ENCODE measurements at regions not wholly inside any gene's neighbourhood (a gene's known extent, or its start where the extent isn't known, plus 50 kb on each side); places are given as distances from the start of the nearest gene placed in this dataset.

DNA sequence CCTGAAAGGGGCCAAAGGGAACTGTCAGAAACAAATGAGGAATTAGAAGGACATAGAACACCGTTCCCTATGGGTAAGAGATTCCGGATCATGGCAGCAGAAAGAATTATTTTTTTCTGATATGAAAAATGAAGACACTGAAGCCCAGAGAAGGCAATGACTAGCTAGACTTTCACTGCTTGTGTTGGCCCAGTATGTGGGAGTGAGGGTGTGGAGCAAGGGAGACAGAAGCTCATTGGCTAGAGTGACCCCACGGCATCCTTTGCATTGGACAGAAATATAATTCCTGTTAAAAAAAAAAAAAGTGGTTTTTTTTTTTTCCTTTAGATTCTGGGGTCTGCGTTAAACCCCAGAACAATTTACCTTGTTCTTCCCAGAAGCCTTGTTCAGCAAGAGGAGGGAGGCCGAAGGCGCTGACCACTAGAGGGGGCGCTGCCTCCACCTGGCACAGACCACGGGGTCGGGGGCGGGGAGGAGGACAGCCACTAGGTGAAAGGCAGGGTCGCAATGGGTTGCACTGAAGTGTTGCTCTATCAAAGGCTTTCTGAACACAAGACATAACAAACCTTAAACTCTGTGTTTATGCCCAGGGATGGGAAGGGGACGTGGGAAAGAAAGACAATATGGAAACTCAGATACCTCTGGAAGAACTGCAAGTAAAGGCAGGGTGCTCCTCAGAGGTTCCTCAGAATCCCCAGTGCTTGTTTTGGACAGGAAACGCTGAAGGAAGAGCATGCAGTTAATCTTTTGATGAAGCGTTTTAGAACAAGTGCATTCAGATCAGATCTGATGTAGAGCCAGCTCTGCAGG lies 156.8 kb downstream of the KCNA5 start:
- peak; percentile 21 for DNase-seq

DNA sequence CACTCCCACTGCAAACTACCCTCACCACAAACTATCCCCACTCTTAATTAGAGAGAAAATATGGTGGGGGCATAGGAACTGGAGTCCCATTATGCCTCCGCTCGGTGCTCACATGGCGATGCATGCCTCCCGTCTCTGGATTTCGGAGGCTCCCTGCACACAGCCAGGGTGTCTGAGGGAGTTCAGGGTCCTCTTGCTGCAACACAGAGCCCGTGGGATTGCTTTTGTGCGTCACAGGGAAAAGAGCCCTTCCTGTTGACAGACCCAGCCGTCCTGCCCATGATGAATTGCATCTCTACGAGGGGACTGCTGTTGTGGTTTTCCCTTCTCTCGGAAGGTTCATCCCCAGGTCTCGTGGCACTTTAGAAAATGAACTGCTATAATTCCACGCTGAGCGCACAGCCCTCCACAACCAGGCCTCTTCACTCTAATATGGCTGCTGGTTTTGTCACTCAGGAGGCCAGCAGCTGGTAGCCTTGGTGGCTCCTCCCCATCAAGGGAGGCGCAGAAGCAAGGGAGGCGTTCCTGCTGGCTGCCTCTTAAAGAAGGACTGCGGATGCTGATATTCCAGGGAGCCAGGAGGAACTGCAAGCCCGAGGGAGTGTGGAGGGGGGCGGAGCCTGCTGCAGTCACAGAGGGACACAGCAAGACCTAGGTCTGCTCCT lies 158.0 kb downstream of the KCNA5 start:
- DNase-seq: no peak

DNA sequence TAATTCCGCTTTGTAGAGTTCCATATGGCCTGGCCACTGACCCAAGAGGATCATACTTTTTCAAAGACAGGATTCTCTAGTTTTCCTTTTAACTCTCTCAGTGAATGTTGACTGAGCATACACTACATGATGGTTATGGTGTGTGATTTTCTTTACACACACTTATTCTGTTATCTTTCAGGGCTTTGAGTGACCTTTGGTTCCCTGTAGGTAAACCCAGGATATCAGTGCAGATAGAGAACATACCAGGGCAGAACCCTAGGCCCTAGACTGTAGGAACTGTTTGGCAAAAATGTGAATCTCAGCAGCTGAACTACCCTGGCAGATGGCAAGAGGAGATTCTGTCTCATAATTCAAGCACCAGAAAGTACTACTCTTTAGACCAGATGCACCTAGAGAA lies 159.6 kb downstream of the KCNA5 start:
- DNase-seq: no peak

DNA sequence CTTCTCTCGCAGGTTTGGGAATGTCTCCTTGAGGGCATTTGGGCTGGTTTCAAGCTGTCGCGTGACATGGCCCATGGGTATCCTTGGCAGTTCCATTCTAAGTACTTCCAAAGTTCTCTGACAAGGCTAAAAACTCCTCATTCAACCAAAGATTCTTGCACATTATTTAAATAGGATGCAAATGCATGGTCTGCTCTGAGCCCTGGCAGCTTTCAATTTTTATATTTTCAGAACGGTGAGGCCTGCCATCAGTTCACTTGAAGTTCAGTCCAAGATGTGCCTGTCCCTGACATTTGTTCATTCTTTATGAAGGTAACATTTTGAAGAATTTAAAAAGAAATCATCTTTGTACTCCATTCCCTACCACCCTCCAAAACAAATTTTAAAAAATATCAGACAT lies 160.0 kb downstream of the KCNA5 start:
- DNase-seq: no peak

DNA sequence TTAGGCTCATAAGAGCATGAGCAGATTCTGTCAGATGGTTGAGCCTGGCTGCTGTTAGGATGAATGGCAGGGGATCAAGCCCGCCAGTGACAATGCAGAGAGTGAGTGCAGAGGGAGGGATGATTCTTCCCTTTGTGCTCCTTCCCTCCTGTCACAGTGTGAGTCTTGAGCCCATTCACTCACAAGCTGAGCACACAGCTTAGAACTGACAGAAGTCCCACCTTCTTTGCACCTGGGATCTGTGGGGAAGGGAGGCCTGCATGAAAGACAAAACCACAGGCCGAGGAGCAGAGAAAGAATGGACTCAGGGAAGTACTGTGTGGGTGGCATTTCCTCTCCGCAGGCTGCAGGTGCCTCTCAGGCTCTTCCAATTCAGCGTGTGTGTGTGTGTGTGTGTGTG lies 160.6 kb downstream of the KCNA5 start:
- DNase-seq: no peak

DNA sequence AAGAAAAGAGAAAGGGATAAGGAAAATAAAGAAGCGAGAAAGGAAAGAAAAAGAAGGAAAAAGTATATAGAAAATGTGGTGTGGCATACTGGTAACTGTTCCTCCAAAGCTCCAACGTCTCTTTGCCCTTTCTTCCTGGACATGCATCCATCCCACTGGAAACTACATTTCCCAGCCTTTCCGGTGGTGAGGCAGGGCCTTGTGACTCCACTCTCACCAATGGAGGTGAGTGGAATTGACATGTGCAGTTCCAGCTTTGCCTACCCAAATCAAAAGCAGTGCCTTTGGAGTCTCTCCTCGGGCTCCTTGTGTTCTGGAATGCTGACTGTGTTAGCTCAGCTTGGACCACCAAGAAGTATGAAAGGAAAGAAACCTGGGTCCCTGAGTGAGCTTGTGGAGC lies 161.2 kb downstream of the KCNA5 start:
- DNase-seq: no peak

DNA sequence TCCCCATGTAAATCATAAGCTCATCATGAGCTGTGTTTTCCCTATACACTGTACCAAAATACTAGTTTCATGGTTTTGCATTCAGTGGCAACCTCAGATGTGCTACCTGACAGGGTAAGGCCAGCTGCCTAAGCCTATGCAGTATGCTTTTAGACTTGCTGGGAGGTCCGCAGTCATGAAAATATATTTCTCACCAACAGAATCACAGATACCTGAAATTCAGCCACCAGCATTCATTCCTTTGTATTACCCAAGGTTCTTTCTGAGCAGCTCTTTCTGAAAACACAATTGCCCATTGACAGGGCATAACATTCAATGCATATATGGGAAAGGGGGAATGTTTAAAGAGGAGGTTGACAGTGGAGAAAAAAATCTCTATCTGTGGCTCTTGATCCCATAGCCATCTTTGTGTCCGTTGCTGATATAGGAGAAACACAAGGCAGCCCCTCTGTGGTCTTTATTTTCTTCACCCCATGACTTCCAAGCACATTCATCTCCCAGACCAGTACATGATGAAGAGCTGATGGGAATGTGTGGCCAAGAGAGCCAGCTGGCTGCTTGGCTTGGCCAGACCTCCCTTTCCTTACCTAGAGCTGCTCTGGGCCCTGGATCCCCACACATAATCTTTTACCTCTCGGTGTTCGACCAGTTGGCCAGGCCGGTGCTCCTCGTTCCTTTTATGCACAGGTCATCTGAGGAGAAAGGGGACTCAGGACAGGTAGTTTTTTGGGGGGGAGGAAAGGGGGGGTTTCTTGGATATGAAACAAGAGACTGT lies 162.9 kb downstream of the KCNA5 start:
- no peak for DNase-seq

DNA sequence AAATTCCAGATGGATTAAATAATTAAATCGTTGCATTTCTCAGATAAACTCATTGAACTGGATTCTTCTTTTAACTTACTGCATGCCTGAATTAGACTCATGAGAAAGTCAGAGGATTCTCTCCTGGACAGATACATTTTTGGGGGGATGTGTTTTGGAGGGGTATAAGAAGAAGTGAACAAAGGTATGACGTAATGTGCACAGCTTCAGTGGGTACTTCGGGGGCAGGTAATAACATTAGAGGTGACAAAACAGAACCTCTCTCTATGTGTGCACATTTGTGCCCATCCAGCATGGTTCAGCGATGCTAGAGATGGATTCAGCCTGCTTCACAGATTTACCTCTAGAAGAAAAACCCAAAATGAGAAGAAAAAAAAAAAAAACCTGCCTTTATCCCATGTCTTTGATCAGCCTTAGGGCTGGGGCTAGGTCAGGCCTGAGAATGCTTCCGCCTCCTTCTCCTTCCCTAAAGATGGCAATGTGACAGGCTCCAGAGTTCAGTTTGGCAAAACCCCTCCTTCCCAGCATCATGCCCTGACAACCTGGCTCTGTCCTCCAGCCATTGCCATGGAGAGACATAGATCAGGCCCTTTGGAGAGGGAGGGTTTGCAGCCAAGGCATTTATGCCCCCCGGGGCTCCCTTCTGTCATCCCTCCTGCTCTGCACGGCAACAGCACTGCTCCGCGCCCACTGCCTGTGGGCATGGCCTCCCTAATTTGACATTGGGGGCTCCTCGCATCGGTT lies 166.7 kb downstream of the KCNA5 start:
- no peak for DNase-seq

DNA sequence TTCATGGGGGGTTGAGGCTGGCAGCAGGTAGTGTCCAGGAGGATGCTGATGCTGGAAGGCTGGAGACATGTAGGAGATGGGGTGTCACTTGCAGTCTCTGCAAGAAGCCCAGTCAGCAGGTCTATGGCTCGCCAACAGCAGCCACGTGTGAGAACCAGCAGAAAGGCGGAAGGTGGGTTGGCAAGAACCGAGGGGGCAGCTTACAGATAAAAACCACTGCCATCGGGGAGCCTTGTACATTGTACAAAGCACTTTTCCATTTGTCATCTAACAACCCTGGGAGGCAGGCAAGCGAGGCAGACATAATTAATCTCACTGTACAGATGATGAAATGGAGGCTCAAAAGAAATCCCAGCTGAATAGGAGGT lies 167.2 kb downstream of the KCNA5 start:
- DNase-seq: no peak

DNA sequence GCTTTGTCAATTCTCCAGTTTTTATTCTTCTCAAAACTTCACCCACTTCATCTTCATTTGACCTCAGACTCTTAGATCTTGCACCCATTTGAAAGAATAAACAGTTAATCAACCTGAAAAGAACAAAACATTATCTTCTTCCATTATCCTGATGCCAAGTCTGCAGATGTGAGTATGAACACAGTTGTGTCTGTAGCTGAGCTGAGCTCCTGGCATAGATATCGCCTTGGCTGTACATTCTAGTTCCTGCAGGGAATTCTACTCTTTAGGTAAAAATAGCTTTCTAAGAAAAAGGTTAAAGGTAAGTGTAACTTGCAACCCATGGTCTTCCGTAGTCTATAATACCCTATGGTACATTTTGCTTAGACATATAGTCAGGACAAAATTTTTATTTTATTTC lies 169.7 kb downstream of the KCNA5 start:
- no peak for DNase-seq

DNA sequence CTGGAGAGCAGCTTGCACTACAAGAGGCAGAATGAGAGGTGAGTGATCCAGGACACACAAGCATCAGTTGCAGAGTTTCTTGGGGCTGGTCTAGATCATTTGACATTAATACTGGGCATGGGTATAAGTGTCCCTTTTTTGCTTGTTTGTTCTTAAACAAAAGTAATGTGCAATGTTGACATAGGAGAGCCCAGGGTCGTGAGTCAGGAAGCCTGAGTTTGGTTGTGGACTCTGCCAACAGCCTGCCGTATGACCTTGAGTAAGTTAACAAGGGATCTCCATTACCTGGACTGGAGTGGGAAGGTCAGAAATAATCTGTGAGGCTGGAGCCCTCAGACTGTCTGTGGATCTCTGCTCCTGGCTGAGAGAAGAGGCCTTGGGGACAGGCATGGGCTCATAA lies 170.3 kb downstream of the KCNA5 start:
- no peak for DNase-seq

DNA sequence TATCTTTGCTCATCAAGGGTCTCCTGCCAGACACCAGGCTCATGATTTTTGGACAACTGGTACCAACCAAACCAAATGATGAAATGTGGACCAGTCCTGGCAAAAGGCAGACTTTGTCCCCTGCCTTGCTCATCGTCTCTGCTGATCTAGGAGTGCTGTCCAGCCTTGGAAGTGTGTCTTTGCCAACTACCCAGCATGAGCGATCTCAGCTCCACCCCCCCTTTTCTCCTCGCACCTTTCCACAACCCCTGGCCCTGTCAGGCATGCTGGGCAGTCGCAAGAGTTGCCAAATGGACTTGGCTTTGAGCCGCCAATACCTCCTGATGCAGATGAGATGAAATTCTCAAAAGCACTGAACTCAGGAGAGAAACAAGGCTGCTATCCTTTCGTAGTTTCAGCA lies 174.3 kb downstream of the KCNA5 start:
- no peak for DNase-seq

DNA sequence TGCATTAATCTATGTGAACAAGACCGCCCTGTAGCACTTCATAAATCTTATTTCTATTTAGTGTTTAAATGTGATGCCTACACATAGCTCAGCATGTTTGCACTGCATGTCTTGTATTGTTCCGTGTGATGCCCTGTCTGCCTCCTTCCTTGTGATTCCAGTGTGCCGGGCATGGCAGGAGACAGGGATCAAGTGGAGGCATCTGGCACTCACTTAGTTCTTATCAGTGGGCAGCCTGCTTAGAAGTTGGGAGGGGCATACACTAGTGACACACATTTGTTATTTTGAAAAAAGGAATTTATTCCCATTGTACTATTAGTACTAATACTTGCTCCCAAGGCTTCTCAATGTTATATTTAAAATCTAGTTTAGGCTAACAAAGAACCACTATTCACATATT lies 176.4 kb downstream of the KCNA5 start:
- no peak for DNase-seq

DNA sequence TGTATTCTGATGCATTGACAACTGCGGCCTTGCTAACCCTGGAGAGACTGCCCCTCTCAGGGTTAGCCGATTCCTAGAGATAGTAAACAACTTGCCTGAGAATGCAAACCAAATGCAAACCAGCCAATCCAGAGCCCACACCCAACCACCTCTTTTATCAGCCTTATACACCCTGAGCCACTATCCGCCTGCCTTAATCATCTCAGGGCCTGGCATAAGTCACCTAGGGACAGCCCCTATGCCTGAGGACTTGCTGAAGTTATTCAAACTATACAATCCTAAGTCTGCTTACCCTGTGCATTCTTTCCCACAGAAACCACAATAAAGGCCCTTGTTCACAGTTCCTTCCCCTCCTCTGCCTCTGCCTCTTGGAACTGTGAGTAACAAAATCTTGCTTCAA lies 177.2 kb downstream of the KCNA5 start:
- peak; percentile 47 for DNase-seq

DNA sequence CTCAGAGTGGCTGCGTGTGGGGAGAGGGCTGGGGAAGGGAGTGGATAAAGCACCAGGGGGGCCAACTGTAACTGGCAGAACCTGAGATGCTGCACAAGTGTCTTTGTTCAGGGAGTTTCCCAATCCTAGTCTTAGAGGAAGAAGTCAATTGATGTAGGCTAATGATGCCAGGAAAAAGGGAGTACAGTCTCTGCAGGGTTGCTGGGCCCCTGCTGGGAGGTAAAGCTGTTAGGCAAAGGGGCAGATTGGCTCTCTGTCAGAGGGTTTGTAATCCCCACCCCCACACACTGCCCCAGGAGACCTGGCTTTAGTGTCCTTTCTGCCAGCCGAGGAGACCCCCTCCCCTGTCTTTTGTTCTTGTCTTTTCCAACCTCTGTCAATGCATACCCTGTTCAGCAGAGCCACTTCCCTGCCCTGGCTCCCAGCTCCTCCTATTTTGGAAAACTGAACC lies 178.4 kb downstream of the KCNA5 start:
- DNase-seq: no peak

DNA sequence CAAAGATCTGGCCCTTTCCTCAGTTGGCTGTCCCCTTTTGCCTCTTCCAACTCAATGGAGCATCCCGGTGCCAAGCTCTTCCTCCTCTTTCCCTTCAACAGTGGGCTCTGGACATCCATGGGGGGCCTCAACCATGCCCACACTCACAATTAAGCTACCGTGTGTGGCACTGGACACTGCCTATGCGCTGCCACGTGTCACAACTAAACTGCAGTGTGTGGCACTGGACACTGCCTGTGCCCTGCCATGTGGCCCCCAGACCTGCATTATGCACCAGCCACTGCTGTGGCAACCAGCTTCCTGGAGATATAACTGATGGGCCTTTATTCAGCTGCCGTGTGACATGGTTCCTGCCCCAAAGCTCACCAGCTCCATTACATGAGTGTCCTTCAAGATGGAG lies 179.1 kb downstream of the KCNA5 start:
- no peak for DNase-seq

DNA sequence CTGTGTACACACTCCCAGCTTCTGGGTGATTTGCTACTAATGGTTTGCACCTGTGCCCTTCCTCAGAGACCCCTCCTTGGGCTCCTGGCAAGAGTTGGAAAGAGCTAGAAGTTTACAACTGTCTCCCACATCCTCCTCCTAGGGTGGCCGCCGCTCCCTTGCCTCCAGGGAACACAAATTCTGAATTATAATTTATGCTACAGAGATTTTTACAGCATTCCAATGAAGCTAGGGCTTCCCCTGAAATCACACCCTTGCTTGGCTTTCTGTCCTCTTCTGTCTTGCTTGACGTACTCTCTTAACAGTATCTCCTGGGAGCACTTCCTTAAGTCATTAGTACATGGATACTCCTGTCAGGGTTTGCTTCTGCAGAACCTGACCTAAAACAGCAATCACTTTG lies 180.2 kb downstream of the KCNA5 start:
- DNase-seq: no peak

DNA sequence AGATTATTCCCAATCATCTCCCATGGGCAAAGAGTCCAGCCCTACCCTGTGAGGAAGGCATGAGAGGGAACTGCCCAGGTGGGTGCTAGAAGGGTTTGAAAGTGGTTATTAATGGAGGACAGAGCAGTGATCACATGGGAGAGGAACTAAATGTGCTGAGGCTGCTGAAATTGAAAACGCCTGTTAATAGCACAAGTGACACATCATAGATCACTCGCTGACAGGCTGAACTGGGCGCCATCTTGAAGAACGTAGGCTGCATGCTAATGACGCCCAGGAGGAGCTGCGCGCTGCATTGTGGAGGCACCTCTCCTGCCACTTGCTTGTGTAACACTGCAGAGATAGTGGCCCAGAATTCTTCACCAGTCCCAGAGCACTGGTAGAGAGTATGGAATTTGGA lies 182.9 kb downstream of the KCNA5 start:
- no peak for DNase-seq

DNA sequence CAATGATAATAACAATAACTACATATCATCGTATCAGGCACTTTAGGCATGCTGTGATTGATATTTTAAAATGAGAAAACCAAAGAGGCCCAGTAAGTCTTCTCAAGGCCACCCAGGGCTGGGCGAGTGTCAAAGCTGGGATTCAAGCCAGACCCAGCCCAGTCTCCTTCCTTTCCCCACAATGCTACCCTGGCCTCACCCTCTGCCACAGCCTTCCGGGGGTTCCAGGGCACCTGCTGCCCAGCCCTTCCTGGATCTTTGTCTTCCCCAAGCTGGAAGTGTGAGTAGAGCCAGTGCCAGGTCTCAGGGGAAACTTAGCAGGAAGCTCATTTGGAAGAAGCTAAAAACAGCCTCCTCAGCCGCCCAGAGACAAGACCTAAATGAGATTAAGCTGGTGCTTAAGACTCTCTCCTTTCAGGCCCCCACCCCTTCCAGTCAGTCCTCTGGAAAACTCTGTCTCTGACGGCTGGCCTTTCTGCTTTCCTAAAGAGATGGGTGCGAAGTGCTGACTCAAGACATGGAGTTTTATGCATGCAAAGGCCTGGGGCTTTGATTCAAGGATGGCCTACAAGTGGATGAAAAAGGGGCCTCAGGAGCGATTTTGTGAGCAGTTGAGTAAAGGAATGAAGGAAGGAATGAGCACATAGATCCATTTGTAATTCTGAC lies 184.2 kb downstream of the KCNA5 start:
- no peak for DNase-seq

DNA sequence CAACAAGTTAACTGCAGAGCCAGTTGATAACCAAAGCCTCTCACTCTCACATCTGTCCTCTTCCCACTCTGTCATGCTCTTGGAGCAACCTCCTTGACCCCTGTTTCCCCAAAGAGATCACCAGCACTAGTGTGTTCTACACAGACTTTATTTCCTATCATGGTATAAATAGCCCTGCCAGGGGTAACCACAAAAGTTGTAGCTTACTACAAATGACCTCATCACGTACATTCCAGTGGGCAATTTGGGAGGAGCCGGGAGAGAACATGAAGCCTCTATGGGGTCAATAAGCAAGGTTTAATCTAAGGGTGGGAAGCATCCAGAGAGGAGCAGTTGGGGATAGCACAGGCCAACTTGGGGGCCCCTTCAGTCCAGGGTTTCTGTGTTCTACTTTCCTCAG lies 186.5 kb downstream of the KCNA5 start:
- DNase-seq: no peak

DNA sequence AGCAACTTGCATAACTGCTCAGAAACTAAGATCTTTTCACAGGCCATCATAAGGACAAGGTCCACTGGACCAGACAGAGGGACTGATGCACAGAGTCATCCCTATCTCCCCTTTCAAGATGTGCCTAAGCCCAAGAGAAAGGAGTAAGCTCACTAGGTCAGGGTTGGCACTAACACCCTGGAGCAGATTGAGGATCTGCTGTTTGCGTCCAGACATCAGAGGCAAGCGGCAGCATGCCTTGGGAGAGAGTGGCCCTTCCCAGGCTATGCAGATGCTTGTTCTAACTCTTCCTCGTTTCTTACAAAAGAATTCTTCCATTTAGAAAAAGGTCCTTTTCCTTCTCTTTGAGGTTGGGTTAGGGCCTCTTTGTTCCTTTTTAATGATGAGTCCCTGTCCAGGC lies 187.2 kb downstream of the KCNA5 start:
- DNase-seq: no peak

DNA sequence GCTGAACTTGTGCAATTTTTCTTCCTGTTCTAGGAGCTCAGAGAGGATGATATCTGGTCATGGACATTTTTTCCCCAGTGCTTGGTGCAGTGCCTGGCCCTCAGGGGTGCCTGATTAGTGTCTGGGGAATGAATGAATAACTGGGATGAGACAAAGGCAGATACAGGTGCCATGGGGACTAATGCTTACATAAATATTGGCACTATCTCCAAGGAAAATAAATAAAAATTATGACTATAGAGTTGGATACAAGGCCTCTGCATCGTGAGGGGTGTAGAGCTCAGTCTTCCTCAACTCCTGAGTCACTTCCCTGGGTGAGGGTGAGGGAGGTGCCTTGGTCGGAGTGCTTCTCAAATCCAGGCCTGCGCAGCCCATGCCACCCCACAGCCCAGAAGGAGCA lies 188.6 kb downstream of the KCNA5 start:
- no peak for DNase-seq

Measured in activated CD4-positive, alpha-beta T cell treated with anti-CD3 and anti-CD28 coated beads, Interleukin-10, Interleukin-2, amounts not matched to agents 100 ng/mL and 50 ng/mL, durations not matched to agents 16 hours and 8 hours (primary cell).